Colonic mucosa (tissue), 4 donors: ENCODE measurements at regions not wholly inside any gene's neighbourhood (a gene's known extent, or its start where the extent isn't known, plus 50 kb on each side); places are given as distances from the start of the nearest gene placed in this dataset.
"Not testable (repeated sequence)": the region's sequence is repeated elsewhere in the genome, so short reads cannot be mapped to it uniquely, and the experiment has no call there.

Source experiments
- DNase-seq: peaks from one replicate; pipeline ENCODE4 v3.0.0-alpha.2; 2020
- H3K27ac ChIP-seq: fragments of 200-600 bp; one replicate; pipeline ENCODE4 v1.8.0; 2021
- H3K27me3 ChIP-seq: fragments of 200-600 bp; one replicate; pipeline ENCODE4 v1.8.0; 2021
- H3K36me3 ChIP-seq: fragments of 200-600 bp; one replicate; pipeline ENCODE4 v1.8.0; 2021
- H3K4me1 ChIP-seq: fragments of 200-600 bp; one replicate; pipeline ENCODE4 v1.8.0; 2021; ENCODE audit warnings: mild to moderate bottlenecking
- H3K4me3 ChIP-seq: fragments of 200-600 bp; one replicate; pipeline ENCODE4 v1.8.0; 2021
- H3K9ac ChIP-seq, 2 donors: one replicate each; pipeline ENCODE4 v1.7.0; 2013; ENCODE audit warnings: control low read depth in 2 of 2, low read depth in 2 of 2, low read length in 2 of 2
- H3K9me3 ChIP-seq: fragments of 200-600 bp; one replicate; pipeline ENCODE4 v1.8.0; 2021
- intact Hi-C: fragments of 100-400 bp; cut with DNase I; formaldehyde crosslinking; loops from one replicate; pipeline ENCODE4 v1.14.1; 2022
- TF ChIP-seq, protein P1 (sequence below): fragments of 200-600 bp; IDR thresholded peaks from one replicate; pipeline ENCODE4 v1.8.0; 2022; ENCODE audit warnings: antibody characterized with exemption, mild to moderate bottlenecking
- donor health status: healthy.
- donor health status: DM: no; HTN: no; CAD: no.
- donor health status: DM: no; HTN: no; CAD: no.

DNA sequence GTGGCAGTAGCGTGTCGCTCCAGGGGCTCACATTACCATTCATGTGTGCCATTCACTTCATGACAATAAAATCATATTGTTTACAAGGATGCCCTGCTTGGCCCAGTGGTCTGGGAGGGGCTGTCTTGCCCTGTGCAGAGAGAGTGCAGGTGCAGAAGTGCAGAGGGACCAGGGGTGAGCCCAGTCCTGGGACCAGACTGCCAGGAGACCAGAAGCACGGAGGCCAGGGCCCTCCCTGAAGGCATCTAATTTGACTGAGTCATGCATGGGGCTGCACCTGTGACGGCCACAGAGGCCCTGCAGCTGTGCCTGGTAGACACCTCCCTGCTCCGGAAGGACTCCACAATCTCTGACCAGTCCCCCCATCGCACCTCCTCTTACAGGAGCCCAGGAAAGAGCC, 164.4 kb upstream of the FOXD4L5 start:
- Histone ChIP-seq H3K4me3 (no peak overlapping the region), H3K9ac (no peak overlapping the region), H3K36me3 (no peaks in the 10 kb centered on the region), H3K9me3 (no peaks in the 10 kb centered on the region), H3K4me1 (no peaks in the 10 kb centered on the region), H3K27ac (no peak overlapping the region), H3K27me3 (no peaks in the 10 kb centered on the region)
- TF ChIP-seq, protein P1, sequence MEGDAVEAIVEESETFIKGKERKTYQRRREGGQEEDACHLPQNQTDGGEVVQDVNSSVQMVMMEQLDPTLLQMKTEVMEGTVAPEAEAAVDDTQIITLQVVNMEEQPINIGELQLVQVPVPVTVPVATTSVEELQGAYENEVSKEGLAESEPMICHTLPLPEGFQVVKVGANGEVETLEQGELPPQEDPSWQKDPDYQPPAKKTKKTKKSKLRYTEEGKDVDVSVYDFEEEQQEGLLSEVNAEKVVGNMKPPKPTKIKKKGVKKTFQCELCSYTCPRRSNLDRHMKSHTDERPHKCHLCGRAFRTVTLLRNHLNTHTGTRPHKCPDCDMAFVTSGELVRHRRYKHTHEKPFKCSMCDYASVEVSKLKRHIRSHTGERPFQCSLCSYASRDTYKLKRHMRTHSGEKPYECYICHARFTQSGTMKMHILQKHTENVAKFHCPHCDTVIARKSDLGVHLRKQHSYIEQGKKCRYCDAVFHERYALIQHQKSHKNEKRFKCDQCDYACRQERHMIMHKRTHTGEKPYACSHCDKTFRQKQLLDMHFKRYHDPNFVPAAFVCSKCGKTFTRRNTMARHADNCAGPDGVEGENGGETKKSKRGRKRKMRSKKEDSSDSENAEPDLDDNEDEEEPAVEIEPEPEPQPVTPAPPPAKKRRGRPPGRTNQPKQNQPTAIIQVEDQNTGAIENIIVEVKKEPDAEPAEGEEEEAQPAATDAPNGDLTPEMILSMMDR, result no peak
- intact Hi-C loops, result no loop called here
- no peak for DNase-seq

DNA sequence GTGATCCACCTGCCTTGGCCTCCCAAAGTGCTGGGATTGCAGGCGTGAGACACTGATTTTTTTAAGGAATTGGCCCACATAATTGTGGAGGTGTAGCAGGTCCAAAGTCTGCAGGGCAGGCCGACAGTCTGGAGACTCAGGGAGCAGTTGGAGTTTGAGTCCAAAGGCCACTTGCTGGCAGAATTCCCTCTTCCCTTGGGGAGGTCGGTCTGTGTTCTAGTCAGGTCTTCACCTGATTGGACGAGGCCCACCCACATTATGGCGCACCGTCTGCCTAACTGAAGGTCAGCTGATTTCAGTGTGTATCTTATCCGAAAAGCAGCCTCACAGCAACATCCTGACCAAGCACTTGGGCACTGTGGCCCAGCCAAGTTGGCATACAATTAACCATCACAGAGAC, 162.1 kb upstream of the FOXD4L5 start:
- H3K4me1 ChIP-seq, H3K27ac ChIP-seq, H3K9ac ChIP-seq, H3K9me3 ChIP-seq, H3K27me3 ChIP-seq, H3K4me3 ChIP-seq, DNase-seq, intact Hi-C loops, H3K36me3 ChIP-seq: not testable (repeated sequence)

DNA sequence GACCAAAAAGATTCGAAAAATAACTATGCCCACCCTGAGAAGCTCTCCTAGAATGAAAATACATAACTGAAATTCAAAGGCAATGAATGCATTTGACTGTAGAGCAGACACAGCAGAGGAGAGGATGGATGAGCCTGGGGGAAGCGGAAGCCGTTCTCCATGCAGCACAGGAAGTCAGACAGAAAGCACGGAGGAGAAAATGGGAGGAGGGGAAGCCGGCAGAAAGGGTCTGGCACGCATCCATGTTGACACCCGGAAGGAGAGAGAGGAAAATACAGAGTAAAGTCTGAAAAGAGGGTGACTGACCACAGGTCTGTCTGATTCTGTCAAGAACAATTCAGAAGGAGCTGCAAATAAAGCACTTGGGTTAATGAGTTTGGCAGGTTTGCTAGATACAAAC, 161.0 kb upstream of the FOXD4L5 start:
- not testable (repeated sequence) for H3K4me1 ChIP-seq, DNase-seq, H3K27ac ChIP-seq

DNA sequence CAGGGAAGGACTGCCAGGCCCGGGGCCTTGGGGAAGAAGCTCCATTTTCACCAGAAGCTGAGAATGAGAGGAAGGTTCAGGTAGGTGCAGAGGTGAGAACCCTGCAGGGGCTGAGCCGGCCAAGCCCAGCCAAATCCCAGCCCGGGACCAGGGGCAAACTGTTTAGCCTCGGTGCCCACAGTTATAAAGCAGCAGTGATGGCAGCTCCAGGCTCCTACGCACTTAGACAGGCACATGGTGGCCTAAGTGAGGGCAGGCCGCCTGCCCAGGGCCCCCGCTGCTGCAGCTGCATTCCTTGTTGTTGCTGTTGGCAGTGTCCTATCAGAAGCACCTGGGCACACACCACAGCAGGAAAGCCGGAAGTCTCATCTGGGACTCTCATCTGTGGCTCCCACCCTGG, 159.9 kb upstream of the FOXD4L5 start:
- DNase-seq, result no peak

More for the DNA sequence above, 161.0 kb upstream of the FOXD4L5 start:
- H3K9ac ChIP-seq, H3K9me3 ChIP-seq, H3K36me3 ChIP-seq, H3K27me3 ChIP-seq, H3K4me3 ChIP-seq, intact Hi-C loops: not testable (repeated sequence)

DNA sequence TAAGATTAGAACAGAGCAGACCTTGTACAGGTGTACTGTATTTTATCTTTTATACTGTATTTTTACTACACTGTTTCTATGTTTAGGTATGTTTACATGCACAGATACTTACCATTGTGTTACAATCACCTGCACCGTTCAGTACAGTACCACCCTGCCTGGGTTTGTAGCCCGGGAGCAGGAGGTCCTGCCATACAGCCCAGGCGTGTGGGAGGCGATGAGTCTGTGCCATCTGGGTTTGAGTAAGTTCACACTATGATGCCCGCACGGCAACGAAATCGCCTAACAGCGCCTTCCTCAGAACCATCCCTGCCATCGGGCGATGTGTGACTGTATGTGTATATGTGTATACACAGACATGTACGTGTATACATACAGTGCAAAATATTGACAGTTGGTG, 157.1 kb upstream of the FOXD4L5 start:
- H3K36me3 ChIP-seq, H3K9ac ChIP-seq, intact Hi-C loops, H3K4me1 ChIP-seq, H3K4me3 ChIP-seq, DNase-seq, H3K27ac ChIP-seq, H3K9me3 ChIP-seq, H3K27me3 ChIP-seq: not testable (repeated sequence)

More for the DNA sequence above, 159.9 kb upstream of the FOXD4L5 start:
- Histone ChIP-seq H3K9ac (no peak overlapping the region), H3K36me3 (no peaks in the 10 kb centered on the region), H3K4me3 (no peak overlapping the region), H3K27me3 (no peaks in the 10 kb centered on the region), H3K9me3 (no peaks in the 10 kb centered on the region), H3K4me1 (no peaks in the 10 kb centered on the region), H3K27ac (no peak overlapping the region)
- intact Hi-C loops, result no loop called here
- TF ChIP-seq, protein P1, result no peak

DNA sequence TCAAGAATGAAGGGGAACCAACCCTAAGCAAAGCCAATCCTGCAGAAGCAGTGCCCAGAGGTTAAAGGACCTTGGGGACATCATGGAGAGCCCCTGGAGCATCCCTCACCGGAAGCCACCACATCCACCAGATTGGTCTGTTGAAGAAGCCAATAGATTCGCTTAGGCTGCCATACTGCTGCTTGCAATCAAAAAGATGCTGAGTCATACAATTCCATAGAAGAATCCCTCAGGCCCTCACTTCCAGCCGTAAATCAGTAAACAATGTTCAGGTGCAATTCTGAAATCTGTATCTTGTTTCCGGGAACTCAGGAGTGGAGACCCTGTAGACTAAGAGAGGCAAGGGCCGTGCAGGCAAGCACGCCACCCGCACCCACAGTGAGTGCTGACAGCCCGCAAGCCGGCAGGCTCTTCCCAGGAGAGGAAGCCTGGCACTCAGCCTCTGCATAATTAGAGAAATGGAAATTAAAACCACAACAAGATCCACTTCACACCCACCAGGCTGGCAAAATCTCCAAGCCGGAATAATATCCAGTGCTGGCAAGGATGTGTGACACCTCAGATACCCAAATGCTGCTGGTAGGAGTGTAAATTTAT, 156.4 kb upstream of the FOXD4L5 start:
- H3K27ac ChIP-seq, DNase-seq, H3K4me3 ChIP-seq, H3K9ac ChIP-seq, H3K36me3 ChIP-seq, H3K9me3 ChIP-seq, intact Hi-C loops, H3K4me1 ChIP-seq, H3K27me3 ChIP-seq: not testable (repeated sequence)

DNA sequence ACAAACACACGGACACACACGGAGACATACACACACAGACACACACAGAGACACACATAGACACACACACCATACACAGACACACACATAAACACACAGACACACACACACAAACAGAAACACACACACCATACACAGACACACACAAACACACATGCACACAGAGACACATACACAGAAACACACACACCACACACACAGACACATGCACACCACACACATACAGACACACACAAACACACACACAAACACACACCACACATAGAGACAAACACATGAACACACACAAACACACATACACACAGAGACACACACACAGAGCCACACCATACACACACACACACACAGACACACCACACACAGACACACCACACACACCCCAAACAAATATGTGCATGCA, 152.7 kb upstream of the FOXD4L5 start:
- H3K4me3 ChIP-seq, result no peak overlapping the region
- no peaks in the 10 kb centered on the region for H3K27me3 ChIP-seq
- H3K36me3 ChIP-seq, result no peaks in the 10 kb centered on the region
- H3K27ac ChIP-seq, result no peak overlapping the region
- H3K9ac ChIP-seq, result no peak overlapping the region
- no peaks in the 10 kb centered on the region for H3K9me3 ChIP-seq
- TF ChIP-seq, protein P1, result no peak
- intact Hi-C loops, result no loop called here
- no peak for DNase-seq
- H3K4me1 ChIP-seq, result no peaks in the 10 kb centered on the region
